A549 (cell line): ENCODE measurements at regions not wholly inside any gene's neighbourhood (a gene's known extent, or its start where the extent isn't known, plus 50 kb on each side); places are given as distances from the start of the nearest gene placed in this dataset.

ENCODE experiments used
- CBX2 ChIP-seq: fragments of 200-600 bp; sonication (generic); IDR thresholded peaks from 2 replicates; pipeline ENCODE4 v1.6.1; 2016; ENCODE audit warnings: low read depth, mild to moderate bottlenecking, borderline replicate concordance
- CBX8 ChIP-seq: fragments of 200-600 bp; sonication (generic); IDR thresholded peaks from 2 replicates; pipeline ENCODE4 v1.6.1; 2016
- POLR2A ChIP-seq: IDR thresholded peaks from 2 replicates; pipeline ENCODE4 v1.6.1; 2012; ENCODE audit warnings: mild to moderate bottlenecking, low read length
- ZNF302 ChIP-seq: fragments of 250-450 bp; sonication (Bioruptor Pico); IDR thresholded peaks from 2 replicates; pipeline ENCODE4 v1.9.0; 2021; ENCODE audit warnings: inconsistent platforms, mild to moderate bottlenecking, moderate library complexity
- TF ChIP-seq, protein P1 (sequence below): fragments of >200 bp; sonication (Bioruptor Twin); formaldehyde crosslinking; IDR thresholded peaks from 3 replicates; pipeline ENCODE4 v1.5.1; 2016

DNA sequence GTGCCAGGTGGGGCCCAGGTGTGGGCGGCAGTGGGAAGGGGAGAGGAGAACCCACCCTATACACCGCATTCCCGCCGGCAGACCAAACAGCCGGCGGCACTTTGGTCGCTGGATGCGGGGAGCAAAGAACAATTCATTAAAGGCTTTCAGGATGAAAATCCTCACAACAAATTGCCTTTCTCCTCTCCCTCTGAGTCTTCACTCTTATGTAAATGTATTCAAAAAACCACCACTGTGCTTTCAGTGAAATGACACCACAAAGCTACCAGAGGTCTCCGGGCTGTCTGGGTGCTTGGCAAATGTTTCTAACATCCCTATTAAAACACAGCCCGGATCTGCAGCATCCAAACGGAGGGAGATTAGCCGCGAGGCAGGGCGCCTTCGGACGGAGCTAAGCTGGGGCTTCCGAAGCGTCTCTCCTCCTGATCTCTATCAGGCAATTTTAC, 171.8 kb upstream of the TBL1X start:
- TF ChIP-seq CBX2 (no peak), ZNF302 (CRISPR knock-in tag) (no peak), POLR2A (no peak), CBX8 (no peak)
- TF ChIP-seq, protein P1, sequence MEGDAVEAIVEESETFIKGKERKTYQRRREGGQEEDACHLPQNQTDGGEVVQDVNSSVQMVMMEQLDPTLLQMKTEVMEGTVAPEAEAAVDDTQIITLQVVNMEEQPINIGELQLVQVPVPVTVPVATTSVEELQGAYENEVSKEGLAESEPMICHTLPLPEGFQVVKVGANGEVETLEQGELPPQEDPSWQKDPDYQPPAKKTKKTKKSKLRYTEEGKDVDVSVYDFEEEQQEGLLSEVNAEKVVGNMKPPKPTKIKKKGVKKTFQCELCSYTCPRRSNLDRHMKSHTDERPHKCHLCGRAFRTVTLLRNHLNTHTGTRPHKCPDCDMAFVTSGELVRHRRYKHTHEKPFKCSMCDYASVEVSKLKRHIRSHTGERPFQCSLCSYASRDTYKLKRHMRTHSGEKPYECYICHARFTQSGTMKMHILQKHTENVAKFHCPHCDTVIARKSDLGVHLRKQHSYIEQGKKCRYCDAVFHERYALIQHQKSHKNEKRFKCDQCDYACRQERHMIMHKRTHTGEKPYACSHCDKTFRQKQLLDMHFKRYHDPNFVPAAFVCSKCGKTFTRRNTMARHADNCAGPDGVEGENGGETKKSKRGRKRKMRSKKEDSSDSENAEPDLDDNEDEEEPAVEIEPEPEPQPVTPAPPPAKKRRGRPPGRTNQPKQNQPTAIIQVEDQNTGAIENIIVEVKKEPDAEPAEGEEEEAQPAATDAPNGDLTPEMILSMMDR = no peak
